GM23248 (cell line): ENCODE measurements at regions not wholly inside any gene's neighbourhood (a gene's known extent, or its start where the extent isn't known, plus 50 kb on each side); places are given as distances from the start of the nearest gene placed in this dataset.
"Not testable (repeated sequence)": the region's sequence is repeated elsewhere in the genome, so short reads cannot be mapped to it uniquely, and the experiment has no call there.

ENCODE experiments used
- EZH2 ChIP-seq: fragments of 200-600 bp; sonication (generic); IDR thresholded peaks from 2 replicates; pipeline ENCODE4 v1.6.1; 2018; ENCODE audit warnings: antibody characterized with exemption, mild to moderate bottlenecking; ENCODE audit not compliant: insufficient read depth, poor library complexity, severe bottlenecking
- EZH2phosphoT487 ChIP-seq: fragments of 200-600 bp; sonication (generic); IDR thresholded peaks from 2 replicates; pipeline ENCODE4 v1.6.1; 2018; ENCODE audit warnings: antibody characterized with exemption, moderate library complexity, mild to moderate bottlenecking, low read depth; ENCODE audit not compliant: insufficient read depth

DNA sequence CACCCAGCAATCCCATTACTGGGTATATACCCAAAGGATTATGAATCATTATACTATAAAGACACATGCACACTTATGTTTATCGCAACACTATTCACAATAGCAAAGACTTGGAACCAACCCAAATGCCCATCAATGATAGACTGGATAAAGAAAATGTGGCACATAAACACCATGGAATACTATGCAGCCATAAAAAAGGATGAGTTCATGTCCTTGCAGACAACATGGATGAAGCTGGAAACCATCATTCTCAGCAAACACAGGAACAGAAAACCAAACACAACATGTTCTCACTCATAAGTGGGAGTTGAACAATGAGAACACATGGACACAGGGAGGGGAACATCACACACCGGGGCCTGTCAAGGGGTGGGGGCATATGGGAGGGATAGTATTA lies 169.1 kb upstream of the RBBP8 start:
- TF ChIP-seq EZH2, EZH2phosphoT487: not testable (repeated sequence)
